ENCODE measurements at regions not wholly inside any gene's neighbourhood (a gene's known extent, or its start where the extent isn't known, plus 50 kb on each side); places are given as distances from the start of the nearest gene placed in this dataset.

- no peak for DNase-seq (ENCODE audit: low read depth)
- no peak overlapping the region for H3K4me3 ChIP-seq (ENCODE audit: low read depth, low read length)
- TF ChIP-seq CTCF (IDR thresholded peaks at IDR 0.05; ENCODE audit: insufficient read depth, low read depth, low read length, missing control alignments): no peak
Observed at GRCh38 chr1:169019419-169020058, 87.0 kb upstream of the ATP1B1 start.

DNA sequence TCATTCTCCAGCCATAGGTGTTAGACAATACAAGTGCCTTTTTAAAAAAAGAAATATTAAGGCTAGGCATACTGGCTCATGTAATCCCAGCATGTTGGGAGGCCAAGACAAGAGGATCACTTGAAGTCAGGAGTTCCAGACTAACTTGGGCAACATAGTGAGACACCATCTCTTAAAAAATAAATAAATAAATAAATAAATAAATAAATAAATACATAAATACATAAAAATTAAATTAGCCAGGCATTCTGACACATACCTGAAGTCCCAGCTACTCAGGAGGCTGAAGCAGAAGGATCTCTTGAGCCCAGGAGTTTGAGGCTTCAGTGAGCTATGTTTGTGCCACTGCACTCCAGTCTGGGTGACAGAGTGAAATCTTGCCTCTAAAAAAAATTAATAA lies 85.8 kb upstream of the ATP1B1 start:
- no peak overlapping the region for H3K4me3 ChIP-seq (ENCODE audit: low read depth, low read length)
- TF ChIP-seq CTCF (IDR thresholded peaks at IDR 0.05; ENCODE audit: insufficient read depth, low read depth, low read length, missing control alignments): no peak
- no peak for DNase-seq (ENCODE audit: low read depth)

GRCh38 chr1:169022648-169023047 lies 83.8 kb upstream of the ATP1B1 start:
- no peak for TF ChIP-seq CTCF (IDR thresholded peaks at IDR 0.05; ENCODE audit: insufficient read depth, low read depth, low read length, missing control alignments)
- no peak for DNase-seq (ENCODE audit: low read depth)
- H3K4me3 ChIP-seq (ENCODE audit: low read depth, low read length): no peak overlapping the region

- H3K4me3 ChIP-seq (ENCODE audit: low read depth, low read length): no peak overlapping the region
- TF ChIP-seq CTCF (IDR thresholded peaks at IDR 0.05; ENCODE audit: insufficient read depth, low read depth, low read length, missing control alignments): no peak
- no peak for DNase-seq (ENCODE audit: low read depth)
Observed at GRCh38 chr1:169024255-169024654, 82.2 kb upstream of the ATP1B1 start.

DNA sequence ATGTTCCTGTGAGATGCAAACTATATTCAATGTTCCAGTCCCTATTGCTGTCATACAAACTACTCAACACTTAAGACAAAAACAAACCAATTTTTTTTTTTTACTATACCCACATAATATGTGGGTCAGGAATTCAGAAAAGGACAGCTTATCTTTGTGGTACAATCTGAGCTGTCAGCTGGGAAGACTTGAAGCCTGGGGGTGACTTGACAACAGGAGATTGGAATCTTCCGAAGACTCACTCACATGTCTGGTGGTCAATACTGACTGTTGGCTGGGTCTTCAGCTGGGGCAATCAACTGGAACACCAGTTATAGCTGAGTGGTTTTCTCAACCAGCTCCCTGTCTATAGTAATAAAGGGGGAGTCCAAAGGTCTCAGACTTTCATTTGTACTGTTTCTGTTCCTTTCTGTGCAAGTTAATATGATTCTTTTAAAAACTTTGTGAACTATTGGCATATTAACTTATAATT lies 81.7 kb upstream of the ATP1B1 start:
- H3K4me3 ChIP-seq (ENCODE audit: low read depth, low read length): no peak overlapping the region
- peak; percentile 87 for DNase-seq (ENCODE audit: low read depth)
- TF ChIP-seq CTCF (IDR thresholded peaks at IDR 0.05; ENCODE audit: insufficient read depth, low read depth, low read length, missing control alignments): no peak

GRCh38 chr1:169025412-169025811 lies 81.1 kb upstream of the ATP1B1 start:
- no peak for TF ChIP-seq CTCF (IDR thresholded peaks at IDR 0.05; ENCODE audit: insufficient read depth, low read depth, low read length, missing control alignments)
- DNase-seq (ENCODE audit: low read depth): no peak
- peak overlapping the region; percentile 18 for H3K4me3 ChIP-seq (ENCODE audit: low read depth, low read length)
